MM.1S (cell line): ENCODE measurements at regions not wholly inside any gene's neighbourhood (a gene's known extent, or its start where the extent isn't known, plus 50 kb on each side); places are given as distances from the start of the nearest gene placed in this dataset.

Source experiments
- DNase-seq: peaks from one replicate; pipeline ENCODE4 v3.0.0-alpha.2; 2015
- H2AFZ ChIP-seq: fragments of 300-600 bp; sonication (generic); 2 replicates; pipeline ENCODE4 v1.6.0; 2016; ENCODE audit warnings: antibody characterized with exemption, low read length
- H3F3A ChIP-seq: fragments of 300-600 bp; sonication (generic); 2 replicates; pipeline ENCODE4 v1.6.1; 2016; ENCODE audit warnings: mild to moderate bottlenecking, antibody characterized with exemption, low read length, moderate library complexity, mixed read lengths; ENCODE audit not compliant: insufficient read depth
- H3K27ac ChIP-seq: fragments of 300-600 bp; sonication (generic); 2 replicates; pipeline ENCODE4 v1.5.1; 2016; ENCODE audit warnings: mild to moderate bottlenecking, low read length
- H3K27me3 ChIP-seq: fragments of 300-600 bp; sonication (generic); replicated peaks from 2 replicates; pipeline ENCODE4 v1.6.0; 2016; ENCODE audit warnings: low read length; ENCODE audit not compliant: insufficient read depth
- H3K36me3 ChIP-seq: fragments of 300-600 bp; sonication (generic); replicated peaks from 2 replicates; pipeline ENCODE4 v1.6.1; 2016; ENCODE audit warnings: mild to moderate bottlenecking, low read length, mixed read lengths; ENCODE audit not compliant: insufficient read depth
- H3K4me1 ChIP-seq: fragments of 300-600 bp; sonication (generic); 2 replicates; pipeline ENCODE4 v1.6.1; 2016; ENCODE audit warnings: low read length, mixed read lengths
- H3K4me2 ChIP-seq: fragments of 300-600 bp; sonication (generic); 2 replicates; pipeline ENCODE4 v1.6.0; 2016; ENCODE audit warnings: low read depth, low read length
- H3K4me3 ChIP-seq: fragments of 300-600 bp; sonication (generic); 2 replicates; pipeline ENCODE4 v1.5.1; 2016; ENCODE audit warnings: low read length, mixed read lengths
- H3K79me2 ChIP-seq: fragments of 300-600 bp; sonication (generic); 2 replicates; pipeline ENCODE4 v1.6.1; 2016; ENCODE audit warnings: mixed run types, low read length, mixed read lengths
- H3K9ac ChIP-seq: fragments of 300-600 bp; sonication (generic); 2 replicates; pipeline ENCODE4 v1.6.1; 2016; ENCODE audit warnings: low read length, mixed read lengths
- H3K9me2 ChIP-seq: fragments of 300-600 bp; sonication (generic); replicated peaks from 2 replicates; pipeline ENCODE4 v1.6.1; 2016; ENCODE audit warnings: mild to moderate bottlenecking, low read length, mixed read lengths; ENCODE audit not compliant: insufficient read depth
- H3K9me3 ChIP-seq: fragments of 300-600 bp; sonication (generic); replicated peaks from 2 replicates; pipeline ENCODE4 v1.6.1; 2016; ENCODE audit warnings: mild to moderate bottlenecking, low read length, mixed read lengths; ENCODE audit not compliant: insufficient read depth
- H4K20me1 ChIP-seq: fragments of 300-600 bp; sonication (generic); 2 replicates; pipeline ENCODE4 v1.6.1; 2016; ENCODE audit warnings: mild to moderate bottlenecking, low read length, moderate library complexity, mixed read lengths; ENCODE audit not compliant: insufficient read depth
- CTCF ChIP-seq: fragments of 300-600 bp; sonication (generic); IDR thresholded peaks from 2 replicates; pipeline ENCODE4 v1.5.1; 2016; ENCODE audit warnings: antibody characterized with exemption, low read length, mixed read lengths
- EZH2 ChIP-seq: fragments of 300-600 bp; sonication (generic); optimal IDR thresholded peaks from 2 replicates; pipeline ENCODE3; 2017; ENCODE audit warnings: low read depth, mild to moderate bottlenecking, antibody characterized with exemption, low read length, mixed read lengths
- EZH2phosphoT487 ChIP-seq: fragments of 300-600 bp; sonication (generic); IDR thresholded peaks from 2 replicates; pipeline ENCODE4 v1.6.1; 2018; ENCODE audit warnings: antibody characterized with exemption, low read length

GRCh38 chr3:145735631-145736030 lies 425.4 kb downstream of the PLOD2 start:
- no peaks in the 10 kb centered on the region for H3K9me2 ChIP-seq
- TF ChIP-seq EZH2 (no peak), EZH2phosphoT487 (no peak)

GRCh38 chr3:145737952-145738351 lies 423.0 kb downstream of the PLOD2 start:
- Histone ChIP-seq H3K9ac (no peak overlapping the region), H3K27ac (no peak overlapping the region), H4K20me1 (no peaks in the 10 kb centered on the region), H3K36me3 (no peaks in the 10 kb centered on the region), H3K9me2 (no peaks in the 10 kb centered on the region), H3K27me3 (no peaks in the 10 kb centered on the region), H2AFZ (no peak overlapping the region), H3K4me3 (no peak overlapping the region), H3K4me1 (no peaks in the 10 kb centered on the region), H3K4me2 (no peak overlapping the region), H3K79me2 (no peaks in the 10 kb centered on the region), H3F3A (no peaks in the 10 kb centered on the region), H3K9me3 (no peaks in the 10 kb centered on the region)
- no peak for DNase-seq
- TF ChIP-seq CTCF: no peak
- TF ChIP-seq EZH2: no peak
- TF ChIP-seq EZH2phosphoT487: no peak

More at GRCh38 chr3:145735631-145736030, 425.4 kb downstream of the PLOD2 start:
- Histone ChIP-seq H3K4me3 (no peak overlapping the region), H3K79me2 (no peaks in the 10 kb centered on the region), H3F3A (no peaks in the 10 kb centered on the region), H3K36me3 (no peaks in the 10 kb centered on the region), H3K4me2 (no peak overlapping the region), H3K27me3 (no peaks in the 10 kb centered on the region), H4K20me1 (no peaks in the 10 kb centered on the region), H2AFZ (no peak overlapping the region), H3K27ac (no peak overlapping the region), H3K9me3 (no peaks in the 10 kb centered on the region), H3K4me1 (no peaks in the 10 kb centered on the region), H3K9ac (no peak overlapping the region)
- DNase-seq: no peak

GRCh38 chr3:145739926-145740325 lies 421.1 kb downstream of the PLOD2 start:
- Histone ChIP-seq H4K20me1 (no peaks in the 10 kb centered on the region), H3K27ac (no peak overlapping the region), H3K36me3 (no peaks in the 10 kb centered on the region), H3K9ac (no peak overlapping the region), H3K9me3 (no peaks in the 10 kb centered on the region), H3K4me1 (no peaks in the 10 kb centered on the region), H3K79me2 (no peaks in the 10 kb centered on the region), H3F3A (no peaks in the 10 kb centered on the region), H2AFZ (no peak overlapping the region), H3K27me3 (no peaks in the 10 kb centered on the region), H3K4me3 (no peak overlapping the region), H3K4me2 (no peak overlapping the region), H3K9me2 (no peaks in the 10 kb centered on the region)
- no peak for TF ChIP-seq CTCF
- no peak for TF ChIP-seq EZH2phosphoT487
- TF ChIP-seq EZH2: no peak
- DNase-seq: no peak

- Histone ChIP-seq H3K27ac (no peak overlapping the region), H3K4me3 (no peak overlapping the region), H3F3A (no peaks in the 10 kb centered on the region), H3K79me2 (no peaks in the 10 kb centered on the region), H3K9ac (no peak overlapping the region), H3K9me2 (no peaks in the 10 kb centered on the region), H3K27me3 (no peaks in the 10 kb centered on the region), H2AFZ (no peak overlapping the region), H3K4me1 (no peaks in the 10 kb centered on the region), H3K4me2 (no peak overlapping the region), H3K36me3 (no peaks in the 10 kb centered on the region), H3K9me3 (no peaks in the 10 kb centered on the region), H4K20me1 (no peaks in the 10 kb centered on the region)
- TF ChIP-seq EZH2phosphoT487 (no peak), EZH2 (no peak), CTCF (no peak)
- DNase-seq: no peak
Measured at GRCh38 chr3:145750657-145751056, 410.3 kb downstream of the PLOD2 start.
